ENCODE measurements at regions not wholly inside any gene's neighbourhood (a gene's known extent, or its start where the extent isn't known, plus 50 kb on each side); places are given as distances from the start of the nearest gene placed in this dataset.

DNA sequence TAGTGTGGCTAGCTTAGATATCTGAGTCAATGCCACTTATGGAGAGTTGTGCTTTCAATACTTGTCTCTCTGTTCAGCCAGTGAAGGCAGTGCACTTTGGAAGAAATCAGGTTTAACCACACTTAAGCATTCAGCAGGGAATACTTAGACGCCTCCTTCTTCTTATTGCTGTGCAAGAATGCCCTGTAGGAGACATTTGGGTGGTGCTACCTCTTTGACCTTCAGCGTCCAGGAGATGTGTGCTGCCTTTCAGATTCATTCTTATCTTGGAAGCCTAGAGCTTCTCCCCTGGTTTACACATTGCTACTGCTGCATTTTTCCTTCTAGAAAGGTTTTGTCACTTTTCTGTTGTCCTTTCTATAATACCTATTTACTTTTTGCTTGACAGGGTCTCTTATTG, 350.5 kb downstream of the ARL6IP6 start:
- Mint-ChIP-seq H3K36me3 (ENCODE audit: low read depth) (no peaks in the 10 kb centered on the region), H3K27ac (ENCODE audit: unreplicated experiment) (no peak overlapping the region), H3K9me3 (ENCODE audit: low read depth) (no peaks in the 10 kb centered on the region), H3K4me3 (ENCODE audit: unreplicated experiment) (no peak overlapping the region), H3K27me3 (ENCODE audit: low read depth) (peaks cover 15% of the 10 kb centered on the region), H3K4me1 (ENCODE audit: low read depth) (no peaks in the 10 kb centered on the region)
- TF ChIP-seq, protein P1, sequence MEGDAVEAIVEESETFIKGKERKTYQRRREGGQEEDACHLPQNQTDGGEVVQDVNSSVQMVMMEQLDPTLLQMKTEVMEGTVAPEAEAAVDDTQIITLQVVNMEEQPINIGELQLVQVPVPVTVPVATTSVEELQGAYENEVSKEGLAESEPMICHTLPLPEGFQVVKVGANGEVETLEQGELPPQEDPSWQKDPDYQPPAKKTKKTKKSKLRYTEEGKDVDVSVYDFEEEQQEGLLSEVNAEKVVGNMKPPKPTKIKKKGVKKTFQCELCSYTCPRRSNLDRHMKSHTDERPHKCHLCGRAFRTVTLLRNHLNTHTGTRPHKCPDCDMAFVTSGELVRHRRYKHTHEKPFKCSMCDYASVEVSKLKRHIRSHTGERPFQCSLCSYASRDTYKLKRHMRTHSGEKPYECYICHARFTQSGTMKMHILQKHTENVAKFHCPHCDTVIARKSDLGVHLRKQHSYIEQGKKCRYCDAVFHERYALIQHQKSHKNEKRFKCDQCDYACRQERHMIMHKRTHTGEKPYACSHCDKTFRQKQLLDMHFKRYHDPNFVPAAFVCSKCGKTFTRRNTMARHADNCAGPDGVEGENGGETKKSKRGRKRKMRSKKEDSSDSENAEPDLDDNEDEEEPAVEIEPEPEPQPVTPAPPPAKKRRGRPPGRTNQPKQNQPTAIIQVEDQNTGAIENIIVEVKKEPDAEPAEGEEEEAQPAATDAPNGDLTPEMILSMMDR (IDR thresholded peaks at IDR 0.05), result no peak
- no peak for DNase-seq (ENCODE audit: low spot score)

DNA sequence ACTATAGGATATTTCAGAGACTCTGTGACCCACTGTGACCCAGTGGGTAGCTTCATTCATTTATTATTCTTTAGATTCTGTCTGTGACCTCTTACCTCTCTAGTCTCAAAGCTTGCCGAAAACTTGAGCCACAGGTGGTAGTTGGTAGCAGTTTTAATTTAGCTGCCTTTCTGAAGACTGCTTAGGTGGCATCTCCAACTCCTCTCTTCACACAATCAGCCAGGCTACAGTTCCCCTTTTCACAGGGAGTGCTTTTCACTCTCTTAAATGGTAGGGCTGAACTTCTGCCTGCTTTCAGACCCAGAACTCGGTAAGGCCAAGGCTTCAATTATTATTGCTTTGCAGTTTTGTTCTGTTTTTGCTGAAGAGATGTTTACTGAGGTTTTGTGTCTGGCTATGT, 349.6 kb downstream of the ARL6IP6 start:
- Mint-ChIP-seq H3K9me3 (ENCODE audit: low read depth) (no peaks in the 10 kb centered on the region), H3K27me3 (ENCODE audit: low read depth) (peaks cover 15% of the 10 kb centered on the region), H3K36me3 (ENCODE audit: low read depth) (no peaks in the 10 kb centered on the region), H3K4me1 (ENCODE audit: low read depth) (no peaks in the 10 kb centered on the region), H3K27ac (ENCODE audit: unreplicated experiment) (no peak overlapping the region), H3K4me3 (ENCODE audit: unreplicated experiment) (no peak overlapping the region)
- TF ChIP-seq, protein P1 (IDR thresholded peaks at IDR 0.05), result no peak
- DNase-seq (ENCODE audit: low spot score), result no peak

DNA sequence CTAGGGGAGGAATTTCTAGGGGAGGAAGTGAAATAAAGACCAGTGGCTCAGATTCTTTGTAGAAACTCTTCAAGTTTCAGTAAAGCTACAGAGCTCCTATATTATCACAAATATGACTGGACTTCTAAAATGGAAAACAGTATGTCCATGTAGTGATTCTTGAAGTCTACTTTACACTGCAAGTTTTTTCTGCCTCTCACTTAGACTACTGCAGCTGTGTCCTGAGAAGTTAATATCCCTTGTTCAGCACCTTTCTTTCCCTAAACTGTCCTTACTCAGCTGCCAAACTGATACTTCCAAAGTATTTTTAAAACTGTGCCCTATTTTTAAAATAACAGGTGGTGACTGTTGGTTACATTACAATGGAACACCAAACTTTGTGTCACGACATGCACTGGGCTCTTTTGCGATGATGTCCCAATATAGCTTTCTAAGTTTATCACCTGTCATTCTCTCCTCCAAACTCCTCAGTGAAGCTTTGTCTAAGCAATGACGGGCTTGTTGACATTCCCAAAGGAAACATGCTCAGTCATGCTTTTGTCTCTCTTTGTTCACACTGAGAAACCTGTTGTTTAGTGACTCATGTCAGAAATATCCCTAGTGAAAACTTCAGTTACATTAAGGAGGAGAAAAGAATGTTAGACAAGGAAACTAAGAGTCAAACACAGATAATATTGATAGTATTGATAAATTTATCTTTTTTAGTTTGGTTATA, 341.1 kb downstream of the ARL6IP6 start:
- H3K27me3 Mint-ChIP-seq (ENCODE audit: low read depth), result peaks cover 1% of the 10 kb centered on the region
- DNase-seq (ENCODE audit: low spot score), result no peak
- H3K27ac Mint-ChIP-seq (ENCODE audit: unreplicated experiment), result no peak overlapping the region
- no peak overlapping the region for H3K4me3 Mint-ChIP-seq (ENCODE audit: unreplicated experiment)
- H3K36me3 Mint-ChIP-seq (ENCODE audit: low read depth), result no peaks in the 10 kb centered on the region
- TF ChIP-seq, protein P1 (IDR thresholded peaks at IDR 0.05), result no peak
- no peaks in the 10 kb centered on the region for H3K9me3 Mint-ChIP-seq (ENCODE audit: low read depth)
- H3K4me1 Mint-ChIP-seq (ENCODE audit: low read depth), result peaks cover 2% of the 10 kb centered on the region

DNA sequence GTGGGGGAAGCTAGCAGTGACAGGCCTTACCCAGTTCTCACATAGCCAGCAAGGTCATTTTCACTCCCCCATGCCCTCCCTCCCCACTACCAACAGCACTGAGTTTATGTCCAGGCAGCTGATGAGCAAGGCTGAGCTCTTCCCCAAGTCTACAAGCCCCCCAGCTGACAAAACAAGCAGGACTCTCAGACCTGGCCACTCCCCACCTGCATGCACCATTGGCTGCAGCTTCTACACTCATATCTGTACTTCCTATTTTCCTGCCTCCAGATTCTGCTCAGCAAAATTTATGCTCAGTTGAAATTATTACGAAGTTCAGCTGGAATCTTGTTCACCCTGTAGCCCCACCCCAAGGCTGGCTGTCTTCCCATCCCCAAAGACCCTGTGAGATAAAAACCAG, 339.3 kb downstream of the ARL6IP6 start:
- H3K4me1 Mint-ChIP-seq (ENCODE audit: low read depth), result peaks cover 2% of the 10 kb centered on the region
- TF ChIP-seq, protein P1 (IDR thresholded peaks at IDR 0.05), result no peak
- H3K27ac Mint-ChIP-seq (ENCODE audit: unreplicated experiment), result no peak overlapping the region
- no peak for DNase-seq (ENCODE audit: low spot score)
- H3K36me3 Mint-ChIP-seq (ENCODE audit: low read depth), result no peaks in the 10 kb centered on the region
- no peaks in the 10 kb centered on the region for H3K9me3 Mint-ChIP-seq (ENCODE audit: low read depth)
- no peaks in the 10 kb centered on the region for H3K27me3 Mint-ChIP-seq (ENCODE audit: low read depth)
- no peak overlapping the region for H3K4me3 Mint-ChIP-seq (ENCODE audit: unreplicated experiment)

DNA sequence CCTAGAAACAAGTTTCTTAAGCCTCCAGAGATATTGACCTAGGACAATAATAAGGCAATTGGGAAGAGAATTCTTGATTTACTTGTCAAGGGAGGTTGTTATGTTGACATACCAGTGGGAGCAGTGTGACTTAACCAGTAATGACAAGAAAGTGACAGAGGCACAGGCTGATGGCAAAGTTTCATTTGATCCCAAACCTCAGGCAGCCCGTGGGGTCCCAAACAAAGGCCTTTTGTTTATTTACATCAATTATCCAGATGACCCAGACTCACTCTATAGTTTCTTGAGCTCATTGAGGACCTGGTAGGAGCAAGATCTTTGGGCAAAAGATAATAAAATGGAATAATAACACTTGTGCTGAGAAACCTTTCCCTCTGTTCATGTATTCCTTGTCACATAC, 336.8 kb downstream of the ARL6IP6 start:
- Mint-ChIP-seq H3K36me3 (ENCODE audit: low read depth) (no peaks in the 10 kb centered on the region), H3K27ac (ENCODE audit: unreplicated experiment) (no peak overlapping the region), H3K9me3 (ENCODE audit: low read depth) (no peaks in the 10 kb centered on the region), H3K27me3 (ENCODE audit: low read depth) (peaks cover 11% of the 10 kb centered on the region), H3K4me3 (ENCODE audit: unreplicated experiment) (no peak overlapping the region), H3K4me1 (ENCODE audit: low read depth) (peaks cover 2% of the 10 kb centered on the region)
- DNase-seq (ENCODE audit: low spot score), result no peak
- TF ChIP-seq, protein P1 (IDR thresholded peaks at IDR 0.05), result no peak
